H1 (cell line): ENCODE measurements at regions not wholly inside any gene's neighbourhood (a gene's known extent, or its start where the extent isn't known, plus 50 kb on each side); places are given as distances from the start of the nearest gene placed in this dataset.

Experiments
- CTCF ChIA-PET: fragments of 300-600 bp; sonication (Branson Sonifier 250); formaldehyde crosslinking; loops from one replicate; lab custom pipeline; 2021; ENCODE audit not compliant: partially characterized antibody; lab: Charles Lee
- POLR2A ChIA-PET: fragments of 300-600 bp; sonication (Branson Sonifier 250); formaldehyde crosslinking; loops from one replicate; lab custom pipeline; 2021; ENCODE audit warnings: inconsistent platforms; ENCODE audit not compliant: partially characterized antibody; lab: Charles Lee
- DNase-seq, 2 experiments: peaks; one replicate each; pipeline versions ENCODE4 v3.0.0 to v3.0.0-alpha.2; 2010 to 2022; ENCODE audit warnings: low spot score in 2 of 2, low read depth in 1 of 2, mixed read lengths in 1 of 2
- FAIRE-seq: peaks from 2 replicates; lab custom pipeline; 2011; peaks lifted over from hg19 to GRCh38; lab: Jason Lieb, UNC
- H2AFZ ChIP-seq: 2 replicates; pipeline ENCODE4 v1.8.1; 2012; ENCODE audit warnings: low read length, inconsistent platforms
- H2AK5ac ChIP-seq: 2 replicates; pipeline ENCODE4 v1.6.1; 2013; ENCODE audit warnings: low read depth, low read length
- H2BK120ac ChIP-seq: replicated peaks from 2 replicates; pipeline ENCODE3; 2013; ENCODE audit warnings: low read depth, low read length, inconsistent platforms
- H2BK12ac ChIP-seq: 2 replicates; pipeline ENCODE4 v1.6.1; 2013; ENCODE audit warnings: low read depth, low read length
- H2BK15ac ChIP-seq: 2 replicates; pipeline ENCODE4 v1.6.1; 2013; ENCODE audit warnings: low read length
- H2BK20ac ChIP-seq: 2 replicates; pipeline ENCODE4 v1.6.1; 2013; ENCODE audit warnings: low read length
- H2BK5ac ChIP-seq: 2 replicates; pipeline ENCODE4 v1.6.1; 2013; ENCODE audit warnings: low read depth, low read length
- H3K14ac ChIP-seq: 2 replicates; pipeline ENCODE4 v1.6.1; 2013; ENCODE audit warnings: inconsistent platforms; ENCODE audit not compliant: insufficient read length
- H3K18ac ChIP-seq: 2 replicates; pipeline ENCODE4 v1.6.1; 2013; ENCODE audit warnings: low read length; ENCODE audit errors: extremely low read depth
- H3K23ac ChIP-seq: 2 replicates; pipeline ENCODE4 v1.6.1; 2013; ENCODE audit warnings: inconsistent platforms; ENCODE audit not compliant: insufficient read length
- H3K23me2 ChIP-seq: 2 replicates; pipeline ENCODE4 v1.6.1; 2013; ENCODE audit warnings: low read depth, low read length
- H3K27ac ChIP-seq: 2 replicates; pipeline ENCODE4 v1.6.1; 2011; ENCODE audit warnings: low read depth, low read length, inconsistent platforms
- H3K27me3 ChIP-seq, 4 experiments: replicated peaks in 1 of 4; 1 replicate in 1 of 4; 2 replicates in 3 of 4; pipeline versions ENCODE4 v1.6.1 to v1.8.1; 2011 to 2013; ENCODE audit warnings: low read length in 3 of 4, mild to moderate bottlenecking in 3 of 4, inconsistent platforms in 2 of 4, mixed read lengths in 2 of 4, moderate library complexity in 1 of 4; ENCODE audit not compliant: control insufficient read depth in 3 of 4, insufficient read depth in 3 of 4; ENCODE audit errors: extremely low read depth in 1 of 4
- H3K36me3 ChIP-seq, 4 experiments: 2 replicates each; pipeline versions ENCODE4 v1.6.1 to v1.8.1; 2011 to 2013; ENCODE audit warnings: mild to moderate bottlenecking in 4 of 4, low read length in 3 of 4, moderate library complexity in 2 of 4, control low read depth in 1 of 4, inconsistent platforms in 1 of 4; ENCODE audit not compliant: insufficient read depth in 4 of 4, control insufficient read depth in 2 of 4
- H3K4ac ChIP-seq: replicated peaks from 2 replicates; pipeline ENCODE3; 2013; ENCODE audit warnings: low read length, low read depth, mixed read lengths, inconsistent platforms; ENCODE audit not compliant: insufficient read length
- H3K4me1 ChIP-seq, 4 experiments: replicated peaks in 1 of 4; 1 replicate in 1 of 4; 2 replicates in 3 of 4; pipeline versions ENCODE4 v1.6.1 to v1.8.1; 2011 to 2013; ENCODE audit warnings: low read length in 3 of 4, inconsistent platforms in 2 of 4, mixed read lengths in 1 of 4; ENCODE audit not compliant: insufficient read depth in 4 of 4, control insufficient read depth in 3 of 4
- H3K4me2 ChIP-seq, 2 experiments: 2 replicates each; pipeline versions ENCODE4 v1.6.1 to v1.8.1; 2011 to 2013; ENCODE audit warnings: low read depth in 2 of 2, low read length in 2 of 2, control low read depth in 1 of 2, inconsistent platforms in 1 of 2, mild to moderate bottlenecking in 1 of 2; ENCODE audit not compliant: insufficient read depth in 1 of 2
- H3K4me3 ChIP-seq, 4 experiments: fragments of 200-600, 300-600 bp in 1 of 4; sonication (generic), shearing (Covaris generic), sonication (Bioruptor Twin) in 1 of 4; 2 replicates each; pipeline versions ENCODE4 v1.5.1 to v1.8.1; 2011 to 2016; ENCODE audit warnings: low read length in 4 of 4, low read depth in 3 of 4, control low read depth in 2 of 4, inconsistent platforms in 2 of 4, mild to moderate bottlenecking in 2 of 4, mixed read lengths in 1 of 4, moderate library complexity in 1 of 4; ENCODE audit not compliant: insufficient read depth in 2 of 4; ENCODE audit errors: extremely low read depth in 1 of 4
- H3K56ac ChIP-seq: replicated peaks from 2 replicates; pipeline ENCODE3; 2013; ENCODE audit warnings: low read depth, mild to moderate bottlenecking, mixed read lengths, low read length, inconsistent platforms; ENCODE audit not compliant: insufficient read length
- H3K79me1 ChIP-seq: 2 replicates; pipeline ENCODE4 v1.6.1; 2013; ENCODE audit warnings: low read depth, low read length, control low read depth
- H3K79me2 ChIP-seq, 2 experiments: 2 replicates each; pipeline versions ENCODE4 v1.6.1 to v1.8.1; 2012 to 2013; ENCODE audit warnings: low read length in 2 of 2, mild to moderate bottlenecking in 2 of 2, inconsistent platforms in 1 of 2; ENCODE audit not compliant: insufficient read depth in 2 of 2, control insufficient read depth in 1 of 2
- H3K9ac ChIP-seq, 4 experiments: replicated peaks in 1 of 4; 1 replicate in 1 of 4; 2 replicates in 3 of 4; pipeline versions ENCODE4 v1.6.1 to v1.8.1; 2011 to 2013; ENCODE audit warnings: low read depth in 3 of 4, low read length in 3 of 4, control low read depth in 2 of 4, mild to moderate bottlenecking in 2 of 4, moderate library complexity in 2 of 4, inconsistent platforms in 1 of 4; ENCODE audit errors: extremely low read depth in 1 of 4
- H3K9me3 ChIP-seq, 2 experiments: 2 replicates each; pipeline versions ENCODE4 v1.6.1 to v1.8.1; 2012 to 2013; ENCODE audit warnings: mild to moderate bottlenecking in 2 of 2, moderate library complexity in 2 of 2, control low read depth in 1 of 2, inconsistent platforms in 1 of 2, low read depth in 1 of 2, low read length in 1 of 2, mixed read lengths in 1 of 2; ENCODE audit not compliant: insufficient read depth in 2 of 2
- H4K20me1 ChIP-seq, 2 experiments: replicated peaks in 1 of 2; 2 replicates each; pipeline versions ENCODE3 to v1.8.1; 2011 to 2013; ENCODE audit warnings: inconsistent platforms in 2 of 2, low read length in 2 of 2, mild to moderate bottlenecking in 1 of 2; ENCODE audit not compliant: insufficient read depth in 2 of 2, control insufficient read depth in 1 of 2
- H4K5ac ChIP-seq: 2 replicates; pipeline ENCODE4 v1.6.1; 2013; ENCODE audit warnings: low read length, low read depth, mixed read lengths, inconsistent platforms; ENCODE audit not compliant: insufficient read length
- H4K8ac ChIP-seq: 2 replicates; pipeline ENCODE4 v1.8.0; 2013; ENCODE audit warnings: mild to moderate bottlenecking, moderate library complexity, low read length, inconsistent platforms; ENCODE audit not compliant: insufficient read depth; ENCODE audit errors: extremely low read depth
- H4K91ac ChIP-seq: replicated peaks from 2 replicates; pipeline ENCODE3; 2013; ENCODE audit warnings: low read length, mixed read lengths, inconsistent platforms; ENCODE audit not compliant: insufficient read length
- CBX8 ChIP-seq: fragments of 300-800, 300-1000 bp; sonication (generic); IDR thresholded peaks from 2 replicates; pipeline ENCODE4 v1.7.1; 2016; ENCODE audit warnings: low read depth, low read length, borderline replicate concordance
- WGBS, 2 experiments: shearing (Covaris generic) in 1 of 2; methylation state at CpG; one replicate each; pipeline versions ENCODE4 v1.1.6 to v1.1.7; 2013 to 2015; ENCODE audit warnings: low lambda C conversion rate in 2 of 2, mixed read lengths in 2 of 2, inconsistent platforms in 1 of 2, low coverage in 1 of 2, missing lambda C conversion rate in 1 of 2; ENCODE audit not compliant: insufficient replicate concordance in 2 of 2, insufficient coverage in 1 of 2, insufficient read length in 1 of 2; ENCODE audit errors: extremely low coverage in 1 of 2, missing lambda C conversion rate in 1 of 2; 5-methylcytosine and 5-hydroxymethylcytosine counted together

DNA sequence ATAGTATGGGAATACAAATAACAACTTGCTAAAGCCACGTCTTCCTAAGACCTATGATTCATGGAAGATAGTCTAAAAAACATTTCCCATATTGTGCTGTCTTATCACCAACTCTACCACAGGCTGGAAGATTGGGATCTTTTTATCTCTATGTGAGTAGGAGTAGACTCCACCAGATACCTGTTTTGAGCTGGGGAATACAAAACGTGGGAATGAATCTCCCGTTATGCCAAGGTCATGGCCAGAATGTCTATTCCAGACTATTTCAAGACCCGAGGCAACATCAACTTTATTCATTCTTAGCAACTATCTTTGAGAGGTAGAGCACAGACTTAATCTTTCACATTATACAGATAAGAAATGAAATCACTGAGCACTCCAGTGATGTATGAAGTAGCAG is 2350.9 kb upstream of the WWC1 start:
- FAIRE-seq (no peak), DNase-seq (no peak)
- H3K79me1 ChIP-seq, result no peaks in the 10 kb centered on the region
- H3K23me2 ChIP-seq, result no peaks in the 10 kb centered on the region
- no peak overlapping the region for H3K27ac ChIP-seq
- H2BK15ac ChIP-seq, result no peak overlapping the region
- H2BK20ac ChIP-seq, result no peak overlapping the region
- no peak overlapping the region for H2BK120ac ChIP-seq
- H3K4me1 ChIP-seq, result no peaks in the 10 kb centered on the region
- no peak overlapping the region for H3K23ac ChIP-seq
- no peak overlapping the region for H4K5ac ChIP-seq
- no peaks in the 10 kb centered on the region for H3K27me3 ChIP-seq
- H2BK12ac ChIP-seq, result no peak overlapping the region
- H2AFZ ChIP-seq, result no peak overlapping the region
- no peak overlapping the region for H3K4me3 ChIP-seq
- no peak overlapping the region for H3K4ac ChIP-seq
- no peak overlapping the region for H3K56ac ChIP-seq
- no peak overlapping the region for H2BK5ac ChIP-seq
- H3K14ac ChIP-seq, result no peak overlapping the region
- no peaks in the 10 kb centered on the region for H3K36me3 ChIP-seq
- no peak overlapping the region for H4K91ac ChIP-seq
- WGBS, 2 experiments, result 92% methylated on average over 4 of the region's 4 CpGs; no CpG with 5 or more reads in 1 of the 2 experiments
- no peaks in the 10 kb centered on the region for H4K20me1 ChIP-seq
- CTCF ChIA-PET, result interaction anchor here (0.6 kb wide), 1 partner anchor 757 kb away, joined by 3 read pairs; no protein-coding TSS in a partner anchor
- no peak overlapping the region for H3K4me2 ChIP-seq
- H3K9me3 ChIP-seq, result no peaks in the 10 kb centered on the region
- H2AK5ac ChIP-seq, result no peak overlapping the region
- H3K18ac ChIP-seq, result no peak overlapping the region
- POLR2A ChIA-PET, result no interaction called here
- no peaks in the 10 kb centered on the region for H3K79me2 ChIP-seq
- H4K8ac ChIP-seq, result no peak overlapping the region
- no peak overlapping the region for H3K9ac ChIP-seq
- no peak for TF ChIP-seq CBX8
